D341Med (cell line): ENCODE measurements at regions not wholly inside any gene's neighbourhood (a gene's known extent, or its start where the extent isn't known, plus 50 kb on each side); places are given as distances from the start of the nearest gene placed in this dataset.
"Not testable (repeated sequence)": the region's sequence is repeated elsewhere in the genome, so short reads cannot be mapped to it uniquely, and the experiment has no call there.

Source experiments
- DNase-seq: peaks from one replicate; pipeline ENCODE4 v3.0.0; 2012; ENCODE audit warnings: low spot score

- DNase-seq, result no peak
Measured at GRCh38 chr16:52235186-52235585, 311.8 kb downstream of the TOX3 start.

GRCh38 chr16:52234626-52235025 is 312.3 kb downstream of the TOX3 start:
- no peak for DNase-seq

- DNase-seq, result no peak
Measured at GRCh38 chr16:52229471-52229870, 317.5 kb downstream of the TOX3 start.

DNA sequence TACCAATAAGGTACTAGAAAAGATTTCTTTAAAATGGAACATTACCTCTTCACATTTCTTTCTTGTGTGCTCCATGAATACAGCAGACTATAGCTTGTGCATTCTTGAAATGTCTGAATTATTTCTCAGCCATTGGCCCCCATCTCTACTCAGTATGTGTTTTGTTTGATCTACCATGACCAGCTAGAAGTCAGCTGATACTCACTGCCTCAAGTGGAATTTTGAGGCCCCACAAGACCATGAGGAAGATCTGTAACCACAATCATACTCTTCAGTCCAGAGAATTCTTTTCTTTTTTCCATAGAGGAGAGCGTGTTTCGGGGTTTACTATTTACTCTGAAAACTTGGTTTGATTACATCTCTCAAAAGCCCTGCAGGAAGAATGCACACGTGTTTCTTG is 319.1 kb downstream of the TOX3 start:
- DNase-seq, result no peak

- no peak for DNase-seq
Measured at GRCh38 chr16:52212841-52213240, 334.1 kb downstream of the TOX3 start.

DNA sequence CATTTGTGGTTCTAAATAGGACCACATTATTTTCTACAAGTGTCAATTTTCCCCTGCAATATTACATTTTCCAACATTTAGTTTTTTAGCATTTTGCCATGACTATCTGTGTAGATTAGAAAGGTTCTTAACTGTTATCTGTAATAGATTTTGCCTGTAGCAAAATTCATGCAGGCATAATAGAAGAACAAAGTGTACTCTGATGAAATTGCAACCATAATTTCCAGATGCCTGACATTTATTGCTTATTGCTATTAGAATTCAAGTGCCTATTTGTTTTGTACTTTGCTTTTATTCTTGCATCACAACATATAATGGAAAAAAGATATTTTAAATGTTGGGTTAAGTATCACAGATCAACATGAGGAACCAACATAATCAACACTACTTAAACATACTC is 337.7 kb downstream of the TOX3 start:
- no peak for DNase-seq

GRCh38 chr16:52203096-52203495 is 343.8 kb downstream of the TOX3 start:
- DNase-seq, result no peak

DNA sequence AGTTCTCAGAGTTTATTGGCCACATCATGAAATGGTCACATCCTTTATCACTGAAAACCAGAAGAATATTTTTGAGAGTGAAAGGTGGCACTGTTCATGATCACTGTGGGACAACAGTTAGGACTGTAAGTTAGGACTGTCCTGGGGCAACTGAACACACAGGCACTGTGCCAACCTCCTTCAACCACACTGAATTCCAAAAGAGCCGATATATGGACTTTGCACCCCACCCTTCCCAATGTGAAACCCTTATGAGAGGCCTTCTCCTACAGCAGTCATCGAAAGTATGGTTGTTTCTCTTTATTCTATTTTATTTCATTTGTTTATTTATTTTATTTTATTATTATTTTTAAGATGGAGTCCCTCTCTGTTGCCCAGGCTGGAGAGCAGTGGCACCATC is 353.5 kb downstream of the TOX3 start:
- DNase-seq, result no peak

DNA sequence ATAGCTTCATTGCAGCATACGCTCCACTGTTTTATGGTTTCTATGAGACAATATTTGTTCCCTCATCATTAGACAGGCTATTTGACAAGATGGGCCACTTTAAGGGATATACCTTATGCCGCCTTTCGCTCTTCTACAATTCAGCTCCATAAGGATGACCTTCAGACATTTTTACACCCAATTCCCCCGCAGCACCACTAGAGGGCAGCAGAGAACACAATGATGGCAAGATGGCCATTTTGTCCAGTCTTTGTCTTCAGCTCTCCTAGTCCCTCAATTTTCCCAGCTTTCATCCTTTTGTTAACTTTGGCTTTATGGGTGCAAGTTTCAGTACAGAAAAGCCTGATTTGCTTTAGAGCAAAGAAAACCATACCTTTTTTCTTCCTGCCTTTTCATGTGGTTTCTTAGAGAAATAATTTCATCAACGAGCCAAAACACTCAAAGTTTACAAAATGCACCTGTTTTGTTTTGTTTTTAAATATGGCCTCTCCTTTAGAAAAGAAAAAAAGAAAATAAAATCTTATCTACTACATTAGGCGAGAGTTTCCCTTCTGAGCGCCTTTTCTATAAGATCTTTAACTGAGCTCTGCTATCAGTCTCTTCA is 355.3 kb downstream of the TOX3 start:
- peak; percentile 71 for DNase-seq

DNA sequence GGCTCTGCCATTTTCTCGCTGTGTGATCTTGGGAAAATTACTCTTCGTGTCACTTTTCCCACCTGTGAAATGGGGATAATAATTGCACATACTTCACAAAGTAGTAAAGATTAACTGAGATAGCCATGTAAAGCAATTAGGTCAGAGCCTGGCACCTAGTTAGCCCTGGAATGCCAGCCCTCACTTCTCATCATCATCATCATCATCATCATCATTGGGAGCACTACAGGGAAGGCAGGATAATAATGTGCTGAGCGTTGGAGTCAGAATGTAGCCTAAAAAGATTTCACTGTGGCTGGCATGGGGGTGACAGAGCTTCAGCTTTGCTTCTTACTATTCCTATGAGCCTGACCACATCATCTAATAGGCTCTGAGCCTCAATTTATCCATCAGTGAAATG is 362.6 kb downstream of the TOX3 start:
- DNase-seq, result no peak

- DNase-seq, result no peak
Measured at GRCh38 chr16:52182840-52183239, 364.1 kb downstream of the TOX3 start.

GRCh38 chr16:52174168-52174567 is 372.8 kb downstream of the TOX3 start:
- DNase-seq, result no peak

DNA sequence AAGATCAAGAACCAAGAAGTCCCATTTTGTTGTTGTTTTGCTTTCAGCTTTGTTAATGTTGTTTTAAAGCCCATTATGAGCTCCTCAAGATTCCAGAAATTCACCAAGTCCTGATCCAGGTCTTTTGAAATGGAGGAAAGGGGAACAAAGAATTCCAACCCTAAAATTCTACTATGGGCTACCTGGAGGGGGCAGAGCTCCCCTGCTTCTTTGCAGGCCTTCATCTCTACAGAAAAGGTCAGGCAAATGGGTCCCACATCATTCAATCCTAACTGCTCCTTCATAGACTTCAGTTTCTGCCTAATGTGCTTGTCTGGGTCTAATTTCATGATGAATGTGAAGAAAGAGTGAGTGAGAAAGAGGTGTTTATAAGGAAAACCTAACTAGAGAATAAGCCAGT is 375.5 kb downstream of the TOX3 start:
- no peak for DNase-seq

DNA sequence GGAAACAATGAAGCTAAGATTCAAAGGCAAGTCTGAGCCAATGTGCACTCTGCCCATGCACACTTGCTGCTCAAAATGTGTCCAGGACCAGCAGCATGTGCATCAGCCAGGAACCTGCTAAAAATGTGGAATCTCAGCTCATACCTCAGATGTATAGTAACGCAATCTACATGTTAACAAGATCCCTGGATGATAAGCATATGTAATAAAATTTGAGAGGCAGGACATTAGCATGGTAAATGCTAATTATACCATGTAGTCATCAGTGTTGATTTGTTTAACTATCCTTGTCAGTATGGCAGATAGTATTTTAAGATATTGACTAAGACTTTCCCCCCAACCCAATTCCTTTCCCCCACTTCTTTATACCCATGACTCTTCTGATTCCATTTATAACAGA is 379.6 kb downstream of the TOX3 start:
- DNase-seq, result no peak

DNA sequence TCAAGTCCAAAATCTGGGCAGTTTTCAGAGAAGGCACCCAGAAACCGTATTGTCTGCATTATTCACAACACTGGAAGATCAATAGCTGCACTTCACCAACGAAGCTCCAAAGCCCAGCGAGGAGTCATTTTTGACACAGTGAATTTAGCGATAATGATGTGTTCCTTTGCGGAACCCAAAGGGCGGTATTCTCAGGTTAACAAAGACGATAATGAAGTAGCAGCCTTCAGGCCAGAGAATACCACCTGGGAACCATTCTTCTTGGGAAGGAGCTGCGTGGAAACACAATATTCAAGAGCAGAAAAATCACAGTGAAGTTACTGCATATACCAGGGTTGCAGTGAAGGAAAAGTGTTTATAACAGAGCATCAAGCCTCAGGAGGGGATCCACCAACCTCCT is 381.0 kb downstream of the TOX3 start:
- no peak for DNase-seq

- DNase-seq, result no peak
Measured at GRCh38 chr16:52149003-52149402, 397.9 kb downstream of the TOX3 start.

DNA sequence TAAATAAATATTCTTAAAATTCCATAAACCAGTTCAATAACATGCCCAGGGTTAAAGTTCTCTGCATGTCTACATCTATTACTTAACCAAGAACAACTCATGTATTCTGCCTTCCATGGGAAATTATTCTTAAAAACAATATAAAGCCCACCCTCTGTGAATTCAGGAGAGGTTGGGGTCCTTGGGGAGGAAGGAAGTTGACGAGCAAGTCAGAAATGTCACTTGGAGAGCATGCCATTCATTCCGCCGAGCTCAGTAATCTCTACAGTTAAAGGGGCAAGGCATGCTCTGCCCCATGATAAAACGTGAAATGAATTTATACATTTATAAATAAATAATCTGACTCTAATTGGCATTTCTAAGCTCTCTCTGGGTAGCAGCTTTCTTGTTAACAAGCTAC is 405.1 kb downstream of the TOX3 start:
- no peak for DNase-seq

DNA sequence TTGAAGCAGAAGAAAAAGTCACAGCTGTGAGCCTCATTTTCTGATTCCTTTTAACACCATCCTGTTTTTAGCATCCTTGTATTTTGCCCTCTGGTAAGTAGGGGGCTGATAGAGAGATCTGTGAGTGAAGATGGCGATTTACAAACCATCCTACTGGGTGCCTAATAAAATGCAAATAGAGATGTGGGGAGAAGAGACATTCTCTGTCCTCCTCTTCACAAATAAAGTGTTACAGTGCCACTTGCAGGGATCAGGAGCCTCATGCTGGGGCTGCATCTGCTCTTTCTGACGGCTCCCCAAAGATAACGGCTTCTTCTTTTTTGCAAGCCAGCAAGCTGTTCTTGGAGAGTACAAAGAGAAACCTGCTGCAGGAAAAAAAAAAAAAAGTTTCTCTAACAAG is 418.6 kb downstream of the TOX3 start:
- no peak for DNase-seq

GRCh38 chr16:52123842-52124241 is 423.1 kb downstream of the TOX3 start:
- no peak for DNase-seq

GRCh38 chr16:52123061-52123839 is 423.7 kb downstream of the TOX3 start:
- DNase-seq, result no peak

DNA sequence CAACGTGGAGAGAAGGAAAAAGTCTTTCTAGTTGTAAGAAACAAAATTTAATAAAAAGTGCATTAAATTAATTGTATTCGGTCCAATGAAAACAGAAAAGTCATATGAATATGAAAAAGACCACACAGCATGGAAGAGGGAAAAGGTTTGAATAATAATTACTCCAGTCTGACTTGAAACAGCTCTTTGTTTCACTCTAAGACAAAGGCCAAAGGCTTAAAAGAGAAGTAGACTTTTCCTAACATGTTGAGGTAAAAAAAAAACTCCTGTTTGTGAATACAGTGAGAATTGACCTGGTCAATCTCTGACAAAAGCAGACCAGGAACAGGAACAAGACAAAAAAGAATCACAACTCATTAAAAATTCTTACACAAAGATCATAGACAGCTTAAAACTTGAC is 429.8 kb downstream of the TOX3 start:
- no peak for DNase-seq

- DNase-seq, result no peak
Measured at GRCh38 chr16:52114379-52114778, 432.6 kb downstream of the TOX3 start.

- DNase-seq, result no peak
Measured at GRCh38 chr16:52113533-52114183, 433.3 kb downstream of the TOX3 start.

GRCh38 chr16:52104993-52105392 is 441.9 kb downstream of the TOX3 start:
- DNase-seq, result not testable (repeated sequence)
